Mesenchymal stem cell (in vitro differentiated cells and primary cell): ENCODE measurements at regions not wholly inside any gene's neighbourhood (a gene's known extent, or its start where the extent isn't known, plus 50 kb on each side); places are given as distances from the start of the nearest gene placed in this dataset.

Experiments
- DNase-seq: peaks from one replicate; pipeline ENCODE4 v3.0.0-alpha.2; 2013
- H2AFZ ChIP-seq: one replicate; pipeline ENCODE4 v1.6.1; 2013; ENCODE audit warnings: low read depth, mild to moderate bottlenecking, control low read depth, inconsistent platforms, low read length, moderate library complexity
- H2AK5ac ChIP-seq: 2 replicates; pipeline ENCODE4 v1.6.1; 2013; ENCODE audit warnings: low read length, moderate library complexity, mild to moderate bottlenecking, inconsistent platforms; ENCODE audit not compliant: severe bottlenecking
- H2BK120ac ChIP-seq: one replicate; pipeline ENCODE4 v1.6.1; 2013; ENCODE audit warnings: low read depth, mild to moderate bottlenecking, inconsistent platforms, low read length, moderate library complexity
- H2BK12ac ChIP-seq, 2 experiments: one replicate each; pipeline ENCODE4 v1.6.1; 2013; ENCODE audit warnings: inconsistent platforms in 2 of 2, low read length in 2 of 2, mild to moderate bottlenecking in 2 of 2, moderate library complexity in 2 of 2, control low read depth in 1 of 2
- H2BK15ac ChIP-seq: one replicate; pipeline ENCODE4 v1.6.1; 2013; ENCODE audit warnings: mild to moderate bottlenecking, low read depth, inconsistent platforms; ENCODE audit not compliant: poor library complexity, severe bottlenecking
- H2BK5ac ChIP-seq: 2 replicates; pipeline ENCODE4 v1.6.1; 2013; ENCODE audit warnings: low read depth, mild to moderate bottlenecking, low read length, control low read depth, inconsistent platforms; ENCODE audit not compliant: poor library complexity, severe bottlenecking
- H3K14ac ChIP-seq, 2 experiments: one replicate each; pipeline ENCODE4 v1.6.1; 2013; ENCODE audit warnings: inconsistent platforms in 2 of 2, low read length in 2 of 2, control low read depth in 1 of 2, mild to moderate bottlenecking in 1 of 2, moderate library complexity in 1 of 2
- H3K18ac ChIP-seq, 2 experiments: one replicate each; pipeline ENCODE4 v1.6.1; 2013; ENCODE audit warnings: inconsistent platforms in 2 of 2, low read length in 2 of 2, control low read depth in 1 of 2, low read depth in 1 of 2, mild to moderate bottlenecking in 1 of 2
- H3K23ac ChIP-seq, 2 experiments: one replicate each; pipeline ENCODE4 v1.6.1; 2013; ENCODE audit warnings: inconsistent platforms in 2 of 2, low read length in 2 of 2, mild to moderate bottlenecking in 2 of 2, moderate library complexity in 2 of 2, control low read depth in 1 of 2
- H3K27ac ChIP-seq: 2 replicates; pipeline ENCODE4 v1.5.1; 2013; ENCODE audit warnings: mild to moderate bottlenecking, moderate library complexity, low read length, control low read depth, inconsistent platforms; ENCODE audit not compliant: poor library complexity, severe bottlenecking
- H3K27me3 ChIP-seq, 2 experiments: 2 replicates each; pipeline versions ENCODE4 v1.6.1 to v1.7.0; 2013; ENCODE audit warnings: low read length in 2 of 2, mild to moderate bottlenecking in 2 of 2, moderate library complexity in 2 of 2, control low read depth in 1 of 2, inconsistent platforms in 1 of 2; ENCODE audit not compliant: control insufficient read depth in 1 of 2, insufficient read depth in 1 of 2
- H3K36me3 ChIP-seq, 2 experiments: 2 replicates each; pipeline versions ENCODE4 v1.6.1 to v1.7.0; 2013; ENCODE audit warnings: low read length in 2 of 2, control low read depth in 1 of 2, inconsistent platforms in 1 of 2, low read depth in 1 of 2, mild to moderate bottlenecking in 1 of 2; ENCODE audit not compliant: insufficient read depth in 2 of 2, control insufficient read depth in 1 of 2
- H3K4ac ChIP-seq, 2 experiments: one replicate each; pipeline ENCODE4 v1.6.1; 2013; ENCODE audit warnings: inconsistent platforms in 2 of 2, low read length in 2 of 2, mild to moderate bottlenecking in 2 of 2, moderate library complexity in 2 of 2, control low read depth in 1 of 2, low read depth in 1 of 2
- H3K4me1 ChIP-seq: 2 replicates; pipeline ENCODE4 v1.6.1; 2013; ENCODE audit warnings: low read depth, low read length, control low read depth; ENCODE audit not compliant: control insufficient read depth, insufficient read depth
- H3K4me2 ChIP-seq: 2 replicates; pipeline ENCODE4 v1.6.1; 2013; ENCODE audit warnings: low read length, mild to moderate bottlenecking, inconsistent platforms; ENCODE audit not compliant: poor library complexity, severe bottlenecking
- H3K4me3 ChIP-seq, 2 experiments: 2 replicates each; pipeline versions ENCODE4 v1.5.1 to v1.7.0; 2013; ENCODE audit warnings: low read length in 2 of 2, mild to moderate bottlenecking in 2 of 2, control low read depth in 1 of 2, low read depth in 1 of 2; ENCODE audit not compliant: insufficient read depth in 1 of 2
- H3K79me1 ChIP-seq: replicated peaks from 2 replicates; pipeline ENCODE4 v1.6.1; 2013; ENCODE audit warnings: mild to moderate bottlenecking, control low read depth, low read length, inconsistent platforms; ENCODE audit not compliant: poor library complexity, severe bottlenecking
- H3K9ac ChIP-seq: 2 replicates; pipeline ENCODE4 v1.7.0; 2013; ENCODE audit warnings: mild to moderate bottlenecking, low read length, moderate library complexity
- H3K9me3 ChIP-seq: 2 replicates; pipeline ENCODE4 v1.7.0; 2013; ENCODE audit warnings: mild to moderate bottlenecking, low read length; ENCODE audit not compliant: control insufficient read depth
- H4K8ac ChIP-seq: one replicate; pipeline ENCODE4 v1.6.1; 2013; ENCODE audit warnings: inconsistent platforms, mild to moderate bottlenecking, low read length, moderate library complexity
- H4K91ac ChIP-seq: one replicate; pipeline ENCODE4 v1.6.1; 2013; ENCODE audit warnings: mild to moderate bottlenecking, low read length, inconsistent platforms
- WGBS: methylation state at CpG from one replicate; pipeline ENCODE4 v1.1.7; 2013; ENCODE audit warnings: mixed read lengths; 5-methylcytosine and 5-hydroxymethylcytosine counted together

- no peak overlapping the region for H3K4me3 ChIP-seq
- H3K79me1 ChIP-seq, result no peaks in the 10 kb centered on the region
- H2BK5ac ChIP-seq, result no peak overlapping the region
- H2BK120ac ChIP-seq, result no peak overlapping the region
- H3K4ac ChIP-seq, result no peak overlapping the region
- H2BK12ac ChIP-seq, result no peak overlapping the region
- H3K9me3 ChIP-seq, result no peaks in the 10 kb centered on the region
- no peaks in the 10 kb centered on the region for H3K36me3 ChIP-seq
- H4K91ac ChIP-seq, result no peak overlapping the region
- H3K4me2 ChIP-seq, result no peak overlapping the region
- no peak overlapping the region for H3K18ac ChIP-seq
- WGBS, result 0% methylated on average over 3 of the region's 3 CpGs
- peak; percentile 66 for DNase-seq
- peaks cover 1% of the 10 kb centered on the region for H3K4me1 ChIP-seq
- no peak overlapping the region for H3K14ac ChIP-seq
- no peak overlapping the region for H2AK5ac ChIP-seq
- H2BK15ac ChIP-seq, result no peak overlapping the region
- H3K27ac ChIP-seq, result no peak overlapping the region
- no peaks in the 10 kb centered on the region for H3K27me3 ChIP-seq
- no peak overlapping the region for H4K8ac ChIP-seq
- no peak overlapping the region for H2AFZ ChIP-seq
- peak overlapping the region; percentile 30 for H3K9ac ChIP-seq
- H3K23ac ChIP-seq, result no peak overlapping the region
Observed at GRCh38 chr19:13597640-13598039, 91.4 kb upstream of the CACNA1A start.

DNA sequence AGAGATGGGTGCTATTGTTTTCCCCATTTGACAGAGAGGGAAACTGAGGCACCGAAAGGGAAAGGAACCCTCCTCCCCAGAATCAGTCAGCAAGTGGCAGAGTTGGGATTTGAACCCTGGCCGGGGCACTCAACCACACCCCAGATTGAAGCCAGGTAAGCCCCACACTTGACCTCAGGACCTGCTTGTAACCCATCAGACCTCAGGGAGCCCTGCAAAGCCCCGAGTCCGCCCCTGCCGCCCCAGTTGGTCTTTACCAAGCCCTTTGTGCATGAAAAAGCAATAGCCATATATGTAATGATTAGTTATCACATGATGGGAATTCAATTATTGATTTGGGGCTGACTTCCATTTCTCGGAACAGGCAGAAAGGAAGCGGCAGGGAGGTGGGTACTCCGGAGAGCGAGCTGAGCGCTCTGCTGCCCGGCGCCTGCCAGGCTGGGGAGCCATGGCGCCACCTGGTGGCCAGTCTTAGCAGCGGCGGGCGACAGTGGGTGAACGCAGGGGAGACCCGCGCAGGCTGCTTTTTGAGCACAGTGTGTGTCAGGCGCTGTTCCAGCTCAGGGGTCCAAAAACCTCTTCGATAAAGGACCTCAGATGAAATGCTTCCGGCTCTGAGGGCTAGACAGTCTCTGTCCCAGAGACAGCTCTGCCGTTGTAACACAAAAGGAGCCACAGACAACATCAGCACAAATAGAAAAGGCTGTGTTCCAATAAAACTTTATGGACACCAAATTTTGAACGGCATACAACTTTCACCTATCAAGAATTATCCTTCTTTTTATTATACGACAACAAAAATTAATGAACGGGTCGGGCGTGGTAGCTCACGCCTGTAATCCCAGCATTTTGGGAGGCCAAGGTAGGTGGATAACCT lies 82.9 kb upstream of the CACNA1A start:
- H3K14ac ChIP-seq, result no peak overlapping the region
- WGBS, result 29% methylated on average over 28 of the region's 29 CpGs
- no peak overlapping the region for H3K27ac ChIP-seq
- no peaks in the 10 kb centered on the region for H3K79me1 ChIP-seq
- H3K4me3 ChIP-seq, result peak overlapping the region in 1 of 2 experiments; percentile 67
- H3K18ac ChIP-seq, result no peak overlapping the region
- H3K4me1 ChIP-seq, result peaks cover 2% of the 10 kb centered on the region
- peak overlapping the region; percentile 65 for H3K4me2 ChIP-seq
- no peak overlapping the region for H2BK5ac ChIP-seq
- no peak overlapping the region for H2AK5ac ChIP-seq
- H4K8ac ChIP-seq, result no peak overlapping the region
- H3K27me3 ChIP-seq, result no peaks in the 10 kb centered on the region
- H3K4ac ChIP-seq, result no peak overlapping the region
- no peaks in the 10 kb centered on the region for H3K36me3 ChIP-seq
- H3K23ac ChIP-seq, result no peak overlapping the region
- H2BK12ac ChIP-seq, result no peak overlapping the region
- no peak overlapping the region for H2BK120ac ChIP-seq
- no peak overlapping the region for H2AFZ ChIP-seq
- H4K91ac ChIP-seq, result no peak overlapping the region
- H3K9ac ChIP-seq, result peak overlapping the region; percentile 63
- peak; percentile 51 for DNase-seq
- H3K9me3 ChIP-seq, result no peaks in the 10 kb centered on the region
- H2BK15ac ChIP-seq, result no peak overlapping the region

DNA sequence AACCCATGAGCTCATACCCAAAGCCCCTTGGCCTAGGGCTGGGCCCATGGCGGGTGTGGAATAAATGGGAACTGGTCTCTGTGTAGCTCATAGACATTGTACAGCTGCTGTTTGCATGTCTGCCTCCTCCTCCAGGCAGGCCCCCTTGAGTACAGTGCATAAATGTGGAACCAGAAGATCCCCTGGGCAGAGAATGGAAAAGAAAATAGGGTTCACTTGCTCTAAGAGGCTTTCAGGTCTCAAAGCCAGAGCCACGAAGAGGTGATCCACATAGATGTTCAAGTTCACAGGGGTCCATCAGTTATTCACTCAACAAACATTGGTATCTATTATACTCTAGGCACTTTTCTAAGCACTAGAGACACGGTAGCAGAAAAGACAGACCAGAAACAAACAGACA lies 79.2 kb upstream of the CACNA1A start:
- no peaks in the 10 kb centered on the region for H3K79me1 ChIP-seq
- H2AFZ ChIP-seq, result no peak overlapping the region
- no peak overlapping the region for H3K4me2 ChIP-seq
- no peak overlapping the region for H3K4ac ChIP-seq
- WGBS, result 63% methylated on average over 3 of the region's 3 CpGs
- no peak overlapping the region for H3K9ac ChIP-seq
- H2BK5ac ChIP-seq, result no peak overlapping the region
- no peak overlapping the region for H2BK120ac ChIP-seq
- H3K4me1 ChIP-seq, result peaks cover 2% of the 10 kb centered on the region
- no peak overlapping the region for H4K8ac ChIP-seq
- no peak overlapping the region for H2BK15ac ChIP-seq
- no peak overlapping the region for H3K27ac ChIP-seq
- H2BK12ac ChIP-seq, result no peak overlapping the region
- H3K14ac ChIP-seq, result no peak overlapping the region
- DNase-seq, result no peak
- no peaks in the 10 kb centered on the region for H3K36me3 ChIP-seq
- H2AK5ac ChIP-seq, result no peak overlapping the region
- H3K4me3 ChIP-seq, result no peak overlapping the region
- H4K91ac ChIP-seq, result no peak overlapping the region
- no peaks in the 10 kb centered on the region for H3K27me3 ChIP-seq
- H3K23ac ChIP-seq, result no peak overlapping the region
- H3K9me3 ChIP-seq, result no peaks in the 10 kb centered on the region
- H3K18ac ChIP-seq, result no peak overlapping the region

GRCh38 chr19:13583753-13584152 lies 77.5 kb upstream of the CACNA1A start:
- no peak overlapping the region for H2BK120ac ChIP-seq
- no peak overlapping the region for H4K8ac ChIP-seq
- H3K27ac ChIP-seq, result no peak overlapping the region
- H3K18ac ChIP-seq, result no peak overlapping the region
- H2BK12ac ChIP-seq, result no peak overlapping the region
- H4K91ac ChIP-seq, result no peak overlapping the region
- H3K23ac ChIP-seq, result no peak overlapping the region
- H3K27me3 ChIP-seq, result no peaks in the 10 kb centered on the region
- H3K9me3 ChIP-seq, result no peaks in the 10 kb centered on the region
- no peak overlapping the region for H3K9ac ChIP-seq
- H3K4me2 ChIP-seq, result no peak overlapping the region
- no peak overlapping the region for H2BK15ac ChIP-seq
- no peaks in the 10 kb centered on the region for H3K4me1 ChIP-seq
- H2AK5ac ChIP-seq, result no peak overlapping the region
- H3K4me3 ChIP-seq, result no peak overlapping the region
- no peak overlapping the region for H2AFZ ChIP-seq
- DNase-seq, result no peak
- H2BK5ac ChIP-seq, result no peak overlapping the region
- H3K36me3 ChIP-seq, result no peaks in the 10 kb centered on the region
- 92% methylated on average over 1 of the region's 1 CpG for WGBS
- H3K79me1 ChIP-seq, result no peaks in the 10 kb centered on the region
- H3K4ac ChIP-seq, result no peak overlapping the region
- no peak overlapping the region for H3K14ac ChIP-seq
